DMS53 treated with DMSO at 0.1 percent for 48 hours (cell line): ENCODE measurements at regions not wholly inside any gene's neighbourhood (a gene's known extent, or its start where the extent isn't known, plus 50 kb on each side); places are given as distances from the start of the nearest gene placed in this dataset.
"Not testable (repeated sequence)": the region's sequence is repeated elsewhere in the genome, so short reads cannot be mapped to it uniquely, and the experiment has no call there.

ENCODE experiments used
- DNase-seq: peaks from one replicate; lab custom pipeline; 2025; ENCODE audit not compliant: unreplicated experiment; lab: John Stamatoyannopoulos, UW

GRCh38 chr6:81373414-81373813 is 379.1 kb downstream of the TENT5A start:
- DNase-seq: no peak

- no peak for DNase-seq
Observed at GRCh38 chr6:81371930-81372329, 380.6 kb downstream of the TENT5A start.

DNA sequence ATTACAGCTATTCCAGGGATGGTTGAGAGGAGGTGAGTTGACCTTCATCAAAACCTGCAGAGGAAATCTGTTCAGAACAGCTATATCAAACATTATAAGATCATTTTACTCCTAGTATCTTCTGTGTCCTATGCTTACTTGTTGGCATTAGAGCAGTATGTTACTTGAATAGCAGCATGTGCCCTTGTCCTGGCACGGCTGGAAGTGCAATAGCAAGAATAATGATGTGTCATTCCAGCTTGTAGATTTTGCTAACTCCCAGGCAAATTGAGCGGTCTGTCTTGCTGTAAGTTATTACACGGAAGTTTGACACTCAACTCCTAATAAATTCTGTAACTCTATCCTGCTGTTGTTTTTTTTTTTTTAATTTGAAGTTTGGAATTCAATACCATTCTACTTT is 385.5 kb downstream of the TENT5A start:
- DNase-seq: no peak

DNA sequence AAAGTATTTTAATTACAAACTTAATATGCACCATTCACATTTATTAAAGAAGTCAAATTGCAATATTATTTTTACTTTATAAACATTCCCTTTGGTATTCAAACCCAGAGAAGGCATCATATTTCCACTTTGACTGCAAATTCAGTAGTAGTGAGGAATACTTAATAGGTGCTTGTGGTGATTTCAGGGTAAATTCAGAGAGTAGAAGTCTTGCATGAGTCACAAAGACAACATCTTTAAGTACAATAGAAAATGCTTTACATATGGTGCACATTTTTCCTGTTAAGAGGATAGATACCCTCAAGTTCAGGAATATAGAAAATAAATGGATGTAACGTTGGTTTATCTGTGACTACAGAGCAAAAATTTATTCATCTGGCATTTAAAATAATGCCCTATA is 390.2 kb downstream of the TENT5A start:
- DNase-seq: peak; percentile 39

- no peak for DNase-seq
Observed at GRCh38 chr6:81353262-81353661, 399.2 kb downstream of the TENT5A start.

- DNase-seq: not testable (repeated sequence)
Observed at GRCh38 chr6:81344026-81344425, 408.5 kb downstream of the TENT5A start.

- DNase-seq: no peak
Observed at GRCh38 chr6:81340946-81341345, 411.5 kb downstream of the TENT5A start.

GRCh38 chr6:81331526-81331925 is 421.0 kb downstream of the TENT5A start:
- DNase-seq: no peak

- no peak for DNase-seq
Observed at GRCh38 chr6:81328700-81329099, 423.8 kb downstream of the TENT5A start.

DNA sequence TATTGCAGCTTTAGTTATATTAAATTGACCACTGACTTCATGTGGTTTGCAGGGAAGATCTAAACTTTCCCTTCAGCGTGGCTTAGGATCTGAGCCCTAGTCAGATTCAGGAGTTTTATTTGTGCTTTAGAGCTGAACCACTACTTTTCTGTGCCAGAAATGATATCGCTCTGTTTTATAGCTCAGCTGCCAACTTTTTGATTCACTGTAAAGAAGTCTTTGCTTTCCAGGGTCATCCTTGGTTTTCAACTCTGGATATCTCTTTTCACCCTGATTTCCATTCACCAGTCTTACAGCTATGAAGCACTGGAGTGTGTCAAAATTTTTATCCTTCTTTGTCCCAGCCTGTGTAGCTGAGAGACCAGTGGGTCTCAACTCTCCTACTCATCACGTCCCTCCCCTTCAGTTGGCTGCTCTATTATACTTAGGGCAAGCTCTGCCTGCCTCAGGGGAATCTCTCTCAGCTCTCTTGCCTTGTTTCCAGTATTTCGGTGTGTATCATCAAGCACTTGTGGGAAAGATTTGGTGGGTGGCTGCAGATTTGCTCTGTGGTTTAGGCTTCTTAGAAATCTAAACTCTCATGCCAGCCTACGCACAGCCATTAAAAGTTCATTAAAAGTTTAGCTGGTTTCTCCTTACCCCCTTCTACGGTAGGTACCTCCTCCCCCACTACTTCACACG is 425.5 kb downstream of the TENT5A start:
- no peak for DNase-seq

GRCh38 chr6:81309811-81310210 is 442.7 kb downstream of the TENT5A start:
- DNase-seq: no peak

- DNase-seq: no peak
Observed at GRCh38 chr6:81308577-81309279, 443.8 kb downstream of the TENT5A start.

DNA sequence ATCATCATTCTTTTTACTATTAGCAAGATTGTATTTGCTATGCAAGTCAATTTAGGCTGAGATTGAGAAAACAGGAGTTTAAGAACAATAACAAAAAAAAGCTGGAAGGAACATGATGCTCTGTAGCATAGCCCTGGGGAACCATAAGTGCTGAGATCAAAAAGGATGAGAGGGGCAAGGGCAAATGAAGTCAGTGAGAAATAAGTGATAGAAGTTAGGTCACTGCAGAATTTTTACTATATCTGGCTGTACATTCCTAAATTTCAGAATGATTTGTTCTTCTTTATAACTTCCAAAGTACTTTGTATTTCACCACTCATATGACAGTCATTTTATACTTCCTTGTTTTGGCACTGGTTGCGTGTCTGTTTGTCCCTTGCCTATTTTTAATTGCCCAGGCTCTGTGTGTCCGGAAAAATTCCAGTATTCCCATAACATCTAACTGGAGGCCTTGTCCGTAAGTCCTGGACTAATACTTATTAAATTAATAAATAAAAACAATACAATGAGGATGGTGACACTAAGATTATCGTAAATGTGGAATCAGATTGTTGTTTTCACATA is 444.7 kb downstream of the TENT5A start:
- no peak for DNase-seq

DNA sequence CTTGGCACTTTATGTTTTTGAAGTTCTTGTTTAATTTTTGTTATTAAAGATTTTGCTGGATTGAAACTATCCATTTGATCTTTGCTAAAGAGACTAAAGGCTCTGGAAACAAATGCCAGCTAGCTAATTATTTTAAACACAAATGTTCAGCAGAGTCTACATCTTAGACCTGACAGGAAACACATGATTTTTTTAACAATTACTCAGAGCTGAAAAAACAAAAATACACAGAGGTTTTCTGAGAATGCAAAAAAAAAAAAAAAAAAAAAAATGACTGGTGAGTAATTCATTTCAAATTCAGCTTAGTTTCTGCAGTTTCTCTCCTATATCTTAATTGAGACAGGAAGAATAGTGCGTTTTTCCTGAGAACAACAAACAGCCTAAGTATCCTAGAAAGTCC is 448.0 kb downstream of the TENT5A start:
- no peak for DNase-seq

- no peak for DNase-seq
Observed at GRCh38 chr6:81300961-81301360, 451.5 kb downstream of the TENT5A start.

DNA sequence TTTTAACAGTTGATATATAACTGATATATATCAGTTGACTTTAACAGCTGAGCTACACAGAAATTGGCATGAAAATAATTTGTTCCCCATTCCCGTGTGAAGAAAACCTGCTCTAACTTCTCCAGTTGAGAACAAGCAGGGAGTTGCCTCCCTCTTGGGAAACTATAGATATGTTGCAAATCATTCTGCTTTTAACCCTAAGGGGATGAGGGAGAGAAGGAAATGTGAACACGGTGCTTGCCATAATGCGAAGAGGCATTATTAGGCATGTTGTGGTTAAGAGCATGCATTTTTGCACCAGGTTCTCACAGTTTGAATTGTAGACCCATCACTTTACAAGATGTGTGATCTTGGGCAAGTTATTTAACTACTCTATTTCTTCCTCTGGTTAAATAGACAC is 453.7 kb downstream of the TENT5A start:
- no peak for DNase-seq

DNA sequence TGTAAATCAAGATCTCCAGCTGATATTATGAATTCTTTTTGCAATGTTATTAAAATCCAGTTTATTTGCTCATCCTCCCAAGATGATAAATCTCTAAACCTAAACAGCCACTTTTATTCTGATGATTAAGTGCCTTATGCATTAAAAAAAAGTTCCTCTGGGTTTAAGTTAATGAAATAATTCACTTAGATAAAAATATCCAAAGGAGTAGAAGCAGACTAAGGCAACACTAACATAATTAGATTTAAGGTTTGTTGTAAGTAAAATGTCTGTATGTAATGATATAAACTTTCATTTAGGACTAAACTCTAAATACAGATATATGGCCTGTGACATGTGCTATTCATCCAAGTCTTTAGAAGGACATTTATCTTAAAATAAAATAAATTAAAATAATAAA is 457.2 kb downstream of the TENT5A start:
- DNase-seq: no peak

DNA sequence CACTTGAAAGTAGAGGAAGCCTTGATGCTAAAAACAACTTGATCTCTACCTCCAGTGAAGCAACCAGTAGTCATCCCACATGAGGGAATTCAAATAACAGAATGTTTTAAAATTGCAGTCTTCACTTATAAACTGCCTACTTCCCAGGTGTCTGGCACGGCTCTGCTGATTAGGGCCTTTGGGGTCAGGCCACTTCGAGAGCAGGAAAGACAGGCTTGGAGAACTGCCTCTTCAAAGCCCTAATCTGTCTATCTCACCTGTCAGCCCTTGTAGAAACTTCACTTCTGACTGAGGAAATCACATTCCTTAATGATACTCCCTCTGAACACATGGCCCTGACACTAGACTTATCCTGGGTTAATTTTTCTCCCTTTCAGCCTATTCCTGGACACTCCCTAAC is 458.6 kb downstream of the TENT5A start:
- DNase-seq: no peak

GRCh38 chr6:81289229-81289628 is 463.3 kb downstream of the TENT5A start:
- no peak for DNase-seq

DNA sequence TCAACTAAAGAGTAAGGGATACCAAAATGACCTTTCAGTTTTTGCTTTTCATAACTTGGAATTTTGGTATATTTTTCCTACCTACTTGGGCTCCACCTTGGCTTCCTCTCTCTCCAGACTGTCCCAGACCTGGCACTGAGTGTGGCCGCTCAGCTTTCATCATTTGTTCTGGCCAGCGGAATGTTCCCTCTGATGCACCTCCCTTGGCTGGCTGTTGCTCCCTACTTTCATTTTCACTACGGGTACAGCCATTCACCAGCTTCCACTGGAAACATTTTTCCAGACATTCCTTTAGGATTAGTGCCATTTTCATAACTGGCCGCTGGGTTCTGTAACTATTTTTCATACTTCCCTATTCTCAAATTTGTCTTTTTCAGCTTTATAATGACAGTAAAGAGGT is 487.4 kb downstream of the TENT5A start:
- no peak for DNase-seq

- DNase-seq: no peak
Observed at GRCh38 chr6:81263531-81264168, 488.8 kb downstream of the TENT5A start.

DNA sequence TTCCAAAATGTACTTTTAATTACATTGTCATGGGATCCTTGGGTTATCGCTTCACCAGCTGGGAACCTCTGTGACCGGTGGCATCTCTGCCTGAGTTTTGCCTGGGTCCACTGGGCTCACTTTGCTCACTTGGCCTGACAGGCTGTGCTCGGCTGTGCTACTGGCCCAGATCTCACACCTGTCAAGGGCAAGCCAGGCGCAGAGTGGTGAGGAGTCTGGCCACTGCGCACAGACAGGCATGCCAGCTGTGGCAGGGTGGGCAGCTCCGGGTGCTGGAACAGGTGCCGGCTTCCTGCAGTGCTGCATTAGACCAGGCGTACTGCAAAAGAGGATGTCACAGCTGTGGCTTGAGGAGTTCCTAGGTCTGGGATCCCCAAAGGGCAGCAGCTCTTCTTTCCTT is 489.8 kb downstream of the TENT5A start:
- DNase-seq: no peak
